Panc1 (cell line): ENCODE measurements at regions not wholly inside any gene's neighbourhood (a gene's known extent, or its start where the extent isn't known, plus 50 kb on each side); places are given as distances from the start of the nearest gene placed in this dataset.

Experiments
- ATAC-seq: fragments of 200-7000 bp; cut with Tn5 transposase; 2 replicates; pipeline ENCODE4 v1.9.1; 2020; ENCODE audit warnings: mild to moderate bottlenecking, moderate library complexity
- BruUV-seq: library from RNA; stranded (reverse); fragments of 400-500 nt; replicated peaks from 2 replicates; lab custom pipeline; 2021; lab: Mats Ljungman, UMichigan
- CTCF ChIA-PET: fragments of 300-600 bp; sonication (Branson Sonifier 250); formaldehyde crosslinking; loops from one replicate; lab custom pipeline; 2022; ENCODE audit warnings: antibody characterized with exemption; lab: Charles Lee
- POLR2A ChIA-PET: fragments of 300-600 bp; sonication (Branson Sonifier 250); formaldehyde crosslinking; loops from one replicate; lab custom pipeline; 2022; ENCODE audit warnings: antibody characterized with exemption; lab: Charles Lee
- DNase-seq: peaks from one replicate; pipeline ENCODE4 v3.0.0-alpha.2; 2010; ENCODE audit warnings: low read depth, low spot score
- H3K27ac ChIP-seq: 2 replicates; pipeline ENCODE4 v1.5.1; 2011; ENCODE audit warnings: mild to moderate bottlenecking, low read length, inconsistent platforms
- H3K27me3 ChIP-seq: fragments of 200-500 bp; sonication (Bioruptor generic); 2 replicates; pipeline ENCODE4 v1.6.0; 2014; ENCODE audit warnings: low read length, inconsistent platforms; ENCODE audit not compliant: control insufficient read depth, insufficient read depth
- H3K36me3 ChIP-seq: fragments of 200-500 bp; sonication (Bioruptor generic); 2 replicates; pipeline ENCODE4 v1.5.1; 2014; ENCODE audit warnings: inconsistent platforms, mild to moderate bottlenecking, low read length, moderate library complexity; ENCODE audit not compliant: control insufficient read depth, insufficient read depth
- H3K4me1 ChIP-seq: 2 replicates; pipeline ENCODE4 v1.5.1; 2011; ENCODE audit warnings: inconsistent platforms, mild to moderate bottlenecking, low read length, moderate library complexity; ENCODE audit not compliant: control insufficient read depth, insufficient read depth
- H3K4me3 ChIP-seq, 2 experiments: 2 replicates each; pipeline ENCODE4 v1.5.1; 2011 to 2012; ENCODE audit warnings: low read depth in 2 of 2, low read length in 2 of 2, mild to moderate bottlenecking in 2 of 2, inconsistent platforms in 1 of 2, moderate library complexity in 1 of 2
- H3K9me3 ChIP-seq: fragments of 200-500 bp; sonication (Bioruptor generic); 2 replicates; pipeline ENCODE4 v1.5.1; 2014; ENCODE audit warnings: low read depth, mild to moderate bottlenecking, inconsistent platforms, low read length, moderate library complexity; ENCODE audit not compliant: control insufficient read depth, insufficient read depth
- POLR2AphosphoS5 ChIP-seq: IDR thresholded peaks from 2 replicates; pipeline ENCODE4 v1.6.1; 2012; ENCODE audit warnings: mild to moderate bottlenecking, low read depth, low read length, moderate library complexity
- REST ChIP-seq, 2 experiments: IDR thresholded peaks; 2 replicates each; pipeline ENCODE4 v1.6.1; 2011 to 2012; ENCODE audit warnings: low read depth in 2 of 2, control low read depth in 1 of 2, low read length in 1 of 2, mild to moderate bottlenecking in 1 of 2, moderate library complexity in 1 of 2; ENCODE audit not compliant: insufficient read depth in 1 of 2
- SIN3A ChIP-seq: IDR thresholded peaks from 2 replicates; pipeline ENCODE4 v1.6.1; 2012; ENCODE audit warnings: low read depth, mild to moderate bottlenecking, low read length, moderate library complexity, borderline replicate concordance; ENCODE audit not compliant: insufficient read depth
- TCF7L2 ChIP-seq: IDR thresholded peaks from 2 replicates; pipeline ENCODE4 v1.6.1; 2011; ENCODE audit warnings: mild to moderate bottlenecking, low read depth, low read length, inconsistent platforms
- in situ Hi-C: cut with HindIII; loops from 2 replicates; pipeline ENCODE4 v1.10.0; 2016; ENCODE audit warnings: low sequenced_read_pairs, low pct_unique_long_range_greater_than_20kb
- intact Hi-C: fragments of 100-400 bp; cut with micrococcal nuclease; formaldehyde crosslinking; loops from one replicate; pipeline ENCODE4 v1.10.0; 2022; ENCODE audit not compliant: unreplicated experiment
- TF ChIP-seq, protein P1 (sequence below): fragments of 450-650 bp; IDR thresholded peaks from 2 replicates; pipeline ENCODE4 v1.5.1; 2017; ENCODE audit warnings: mild to moderate bottlenecking

DNA sequence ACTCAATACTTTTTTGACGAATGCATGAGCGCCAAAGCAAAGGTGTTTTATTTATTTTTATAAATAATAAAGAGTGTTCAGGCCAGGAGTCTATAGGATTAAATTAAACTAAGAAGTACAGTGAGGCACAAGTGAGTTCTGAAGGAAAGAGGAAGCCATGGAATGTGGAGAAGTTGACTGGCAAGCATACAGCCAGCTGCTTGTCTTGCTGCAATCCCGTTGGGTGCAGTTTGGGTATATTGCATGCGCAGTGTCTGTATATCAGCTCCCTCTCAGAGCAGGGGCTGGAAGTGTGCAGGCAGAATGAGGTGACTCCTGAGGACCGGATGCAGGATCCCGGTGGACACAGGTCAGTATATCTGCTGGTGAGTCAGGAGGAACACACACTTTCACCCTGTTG, 315.6 kb downstream of the ZSWIM6 start:
- H3K27me3 ChIP-seq, result peaks cover 11% of the 10 kb centered on the region
- ChIA-PET POLR2A (no interaction called here), CTCF (no interaction called here)
- intact Hi-C loops, result no loop called here
- in situ Hi-C loops, result no loop called here
- TF ChIP-seq SIN3A (no peak), REST (IDR thresholded peaks at IDR 0.05; ENCODE audit: insufficient read depth in 1 of 2, low read depth in 2 of 2, low read length in 1 of 2) (no peak), POLR2AphosphoS5 (no peak), TCF7L2 (no peak)
- TF ChIP-seq, protein P1, sequence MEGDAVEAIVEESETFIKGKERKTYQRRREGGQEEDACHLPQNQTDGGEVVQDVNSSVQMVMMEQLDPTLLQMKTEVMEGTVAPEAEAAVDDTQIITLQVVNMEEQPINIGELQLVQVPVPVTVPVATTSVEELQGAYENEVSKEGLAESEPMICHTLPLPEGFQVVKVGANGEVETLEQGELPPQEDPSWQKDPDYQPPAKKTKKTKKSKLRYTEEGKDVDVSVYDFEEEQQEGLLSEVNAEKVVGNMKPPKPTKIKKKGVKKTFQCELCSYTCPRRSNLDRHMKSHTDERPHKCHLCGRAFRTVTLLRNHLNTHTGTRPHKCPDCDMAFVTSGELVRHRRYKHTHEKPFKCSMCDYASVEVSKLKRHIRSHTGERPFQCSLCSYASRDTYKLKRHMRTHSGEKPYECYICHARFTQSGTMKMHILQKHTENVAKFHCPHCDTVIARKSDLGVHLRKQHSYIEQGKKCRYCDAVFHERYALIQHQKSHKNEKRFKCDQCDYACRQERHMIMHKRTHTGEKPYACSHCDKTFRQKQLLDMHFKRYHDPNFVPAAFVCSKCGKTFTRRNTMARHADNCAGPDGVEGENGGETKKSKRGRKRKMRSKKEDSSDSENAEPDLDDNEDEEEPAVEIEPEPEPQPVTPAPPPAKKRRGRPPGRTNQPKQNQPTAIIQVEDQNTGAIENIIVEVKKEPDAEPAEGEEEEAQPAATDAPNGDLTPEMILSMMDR, result no peak
- H3K36me3 ChIP-seq, result no peaks in the 10 kb centered on the region
- H3K9me3 ChIP-seq, result no peaks in the 10 kb centered on the region
- no peak overlapping the region for H3K4me3 ChIP-seq
- no TSS peak for BruUV-seq
- no peaks in the 10 kb centered on the region for H3K4me1 ChIP-seq
- ATAC-seq (no peak), DNase-seq (no peak)
- no peak overlapping the region for H3K27ac ChIP-seq

DNA sequence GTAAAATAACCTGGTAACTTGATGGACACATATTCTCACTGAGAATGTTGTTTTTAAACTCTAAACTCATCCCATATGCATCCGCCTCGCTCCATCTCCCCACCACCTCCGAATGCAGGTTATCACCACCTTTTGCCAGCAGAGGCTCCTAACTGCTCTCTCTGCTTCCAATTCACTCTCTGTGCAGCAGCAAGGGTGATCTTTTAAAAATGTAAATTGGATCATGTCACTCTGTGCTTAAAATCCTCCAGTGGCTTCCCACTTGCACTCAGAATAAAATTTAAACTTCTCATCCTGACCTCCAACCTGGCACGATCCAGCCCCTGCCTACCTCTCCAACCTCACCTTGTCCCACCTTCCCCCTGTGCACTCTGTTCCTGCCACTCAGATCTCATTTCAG, 317.2 kb downstream of the ZSWIM6 start:
- intact Hi-C loops, result no loop called here
- H3K9me3 ChIP-seq, result no peaks in the 10 kb centered on the region
- no TSS peak for BruUV-seq
- ChIA-PET CTCF (no interaction called here), POLR2A (no interaction called here)
- no peak overlapping the region for H3K4me3 ChIP-seq
- peaks cover 14% of the 10 kb centered on the region for H3K27me3 ChIP-seq
- in situ Hi-C loops, result no loop called here
- no peaks in the 10 kb centered on the region for H3K4me1 ChIP-seq
- DNase-seq (no peak), ATAC-seq (no peak)
- H3K27ac ChIP-seq, result no peak overlapping the region
- TF ChIP-seq, protein P1, result no peak
- no peak for TF ChIP-seq REST (IDR thresholded peaks at IDR 0.05; ENCODE audit: insufficient read depth in 1 of 2, low read depth in 2 of 2, low read length in 1 of 2)
- TF ChIP-seq TCF7L2, result no peak
- no peak for TF ChIP-seq SIN3A
- TF ChIP-seq POLR2AphosphoS5, result no peak
- H3K36me3 ChIP-seq, result no peaks in the 10 kb centered on the region
